CD4-positive, alpha-beta T cell treated with Interleukin-17A for 4 hours (primary cell): ENCODE measurements at regions not wholly inside any gene's neighbourhood (a gene's known extent, or its start where the extent isn't known, plus 50 kb on each side); places are given as distances from the start of the nearest gene placed in this dataset.
"Not testable (repeated sequence)": the region's sequence is repeated elsewhere in the genome, so short reads cannot be mapped to it uniquely, and the experiment has no call there.

Experiments
- DNase-seq: peaks from one replicate; pipeline ENCODE4 v3.0.0-alpha.2; 2020; ENCODE audit warnings: mixed read lengths

DNA sequence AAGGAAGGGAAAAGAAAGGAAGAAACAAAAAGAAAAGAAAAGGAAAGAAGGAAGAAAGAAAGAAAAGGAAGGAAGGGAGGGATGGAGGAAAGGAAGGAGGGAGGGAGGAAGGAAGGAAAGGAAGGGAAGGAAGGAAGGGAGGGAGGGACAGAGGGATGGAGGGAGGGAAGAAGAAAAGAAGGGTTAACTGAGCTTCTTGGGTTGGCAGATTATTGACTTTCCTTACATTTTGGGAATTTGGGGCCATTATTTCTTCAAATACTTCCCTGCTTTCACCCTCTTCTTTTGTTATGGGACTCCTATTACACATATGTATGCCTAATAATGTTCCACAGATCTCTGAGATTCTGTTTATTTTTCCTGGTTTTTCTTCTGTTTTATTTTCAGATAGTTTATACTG lies 285.6 kb downstream of the KCNJ2 start:
- DNase-seq, result no peak

- no peak for DNase-seq
Observed at GRCh38 chr17:70464995-70465394, 295.7 kb downstream of the KCNJ2 start.

DNA sequence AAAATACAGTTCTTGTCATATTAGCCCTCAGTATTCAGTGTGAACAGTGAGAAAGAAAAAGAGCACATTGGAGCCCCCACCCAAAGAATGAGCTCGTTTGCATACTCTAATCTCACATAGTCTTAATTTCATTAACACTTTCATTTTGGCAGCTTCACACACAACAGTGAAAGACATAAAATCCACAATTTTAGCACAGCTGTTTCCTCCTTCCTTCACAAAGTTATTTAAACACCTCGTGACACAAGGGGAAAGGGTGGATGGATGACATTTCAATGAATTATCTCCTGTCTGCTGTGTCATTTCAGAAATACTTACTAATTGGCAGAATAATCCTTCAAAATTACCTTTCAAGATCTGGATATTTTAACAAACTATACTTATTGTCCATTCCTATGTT lies 299.3 kb downstream of the KCNJ2 start:
- DNase-seq, result no peak

DNA sequence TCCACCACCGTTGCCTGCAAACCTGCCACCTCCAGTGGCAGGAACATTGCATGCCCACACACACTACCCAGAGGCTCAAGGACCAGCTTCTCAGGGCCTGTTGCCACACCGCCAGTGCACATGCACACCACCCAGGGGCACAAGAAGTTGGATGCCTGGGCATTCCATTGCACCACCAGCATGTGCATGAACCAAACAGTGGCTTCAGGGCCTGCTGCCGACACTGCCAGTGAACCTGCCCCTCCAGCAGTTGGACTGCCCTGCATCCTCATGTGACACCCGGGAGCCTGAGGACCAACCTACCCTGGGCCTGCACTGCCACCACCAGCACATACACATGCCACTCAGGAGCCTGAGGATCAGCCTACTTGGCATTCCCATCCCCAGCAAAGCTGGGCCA lies 303.7 kb downstream of the KCNJ2 start:
- DNase-seq, result no peak

- DNase-seq, result no peak
Observed at GRCh38 chr17:70476368-70476767, 307.0 kb downstream of the KCNJ2 start.

- no peak for DNase-seq
Observed at GRCh38 chr17:70478902-70479301, 309.6 kb downstream of the KCNJ2 start.

GRCh38 chr17:70479779-70480178 lies 310.4 kb downstream of the KCNJ2 start:
- DNase-seq, result no peak

GRCh38 chr17:70483624-70484023 lies 314.3 kb downstream of the KCNJ2 start:
- no peak for DNase-seq

- DNase-seq, result no peak
Observed at GRCh38 chr17:70484050-70484449, 314.7 kb downstream of the KCNJ2 start.

DNA sequence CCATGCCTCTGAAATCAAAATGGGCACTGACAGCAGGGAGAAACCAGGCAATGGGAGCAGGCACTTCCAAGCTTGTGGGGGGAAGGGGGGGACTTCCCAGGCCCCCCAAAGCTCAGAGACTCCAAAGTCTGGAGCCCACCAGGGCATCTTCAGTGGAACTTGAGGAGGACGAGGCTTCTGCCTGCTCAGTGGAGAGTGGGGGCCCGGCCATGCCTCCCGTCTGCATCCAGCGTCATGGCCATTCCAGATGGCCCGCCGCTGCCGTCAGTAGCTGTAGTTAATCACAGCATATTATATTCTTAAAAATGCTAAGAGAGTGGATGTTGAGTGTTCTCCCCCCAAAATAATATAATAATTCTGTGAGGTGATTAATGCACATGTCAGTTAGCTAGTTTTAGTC lies 315.2 kb downstream of the KCNJ2 start:
- DNase-seq, result no peak

GRCh38 chr17:70492368-70492767 lies 323.0 kb downstream of the KCNJ2 start:
- no peak for DNase-seq

DNA sequence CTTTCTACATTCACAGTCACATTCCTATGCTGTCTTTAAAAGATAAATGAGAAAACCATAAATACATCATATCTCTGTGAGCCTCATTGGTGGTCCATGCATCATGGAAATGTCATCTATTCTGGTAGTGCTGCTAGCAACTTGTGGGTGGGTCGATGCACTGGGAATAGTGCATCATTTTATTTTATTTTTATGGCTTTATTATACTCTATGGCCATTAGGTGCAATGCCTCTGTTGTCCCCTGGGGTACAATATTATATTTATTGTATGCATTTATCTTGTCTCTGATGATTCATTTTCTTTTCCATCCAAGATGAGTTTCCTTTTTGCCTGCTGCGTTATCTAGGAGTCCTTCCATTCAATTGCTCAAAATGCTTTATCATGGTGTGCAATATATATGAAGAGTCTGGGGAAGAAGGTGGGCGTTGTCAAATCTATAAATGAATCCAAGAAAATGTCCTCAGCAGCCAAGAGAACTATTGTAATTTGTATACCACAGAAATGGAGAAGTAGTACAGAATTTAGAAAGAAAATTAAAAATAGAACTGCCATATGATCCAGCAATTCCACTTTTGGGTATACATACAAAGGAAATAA lies 324.0 kb downstream of the KCNJ2 start:
- DNase-seq, result no peak

GRCh38 chr17:70498631-70499030 lies 329.3 kb downstream of the KCNJ2 start:
- DNase-seq, result no peak

GRCh38 chr17:70499067-70499786 lies 329.9 kb downstream of the KCNJ2 start:
- DNase-seq, result no peak

DNA sequence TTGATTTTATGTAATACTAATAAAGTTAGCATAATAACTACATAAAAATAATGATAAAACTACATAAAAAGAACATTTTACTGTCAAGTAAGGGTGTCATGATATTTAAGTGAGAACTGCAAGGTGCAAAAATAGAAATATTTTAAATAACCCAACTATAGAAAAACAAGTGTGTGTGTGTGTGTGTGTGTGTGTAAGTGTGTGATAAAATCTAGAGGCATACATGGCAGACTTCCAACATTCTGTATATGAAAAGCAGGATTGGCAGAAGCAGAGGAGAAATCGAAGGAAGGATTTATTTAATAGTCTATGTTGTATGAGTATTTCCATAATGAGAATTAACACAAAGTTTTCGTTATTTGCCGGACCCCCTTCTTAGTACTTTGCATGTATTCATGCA lies 334.1 kb downstream of the KCNJ2 start:
- no peak for DNase-seq

- DNase-seq, result no peak
Observed at GRCh38 chr17:70510288-70510687, 341.0 kb downstream of the KCNJ2 start.

GRCh38 chr17:70517816-70518215 lies 348.5 kb downstream of the KCNJ2 start:
- no peak for DNase-seq

- DNase-seq, result no peak
Observed at GRCh38 chr17:70519300-70519699, 350.0 kb downstream of the KCNJ2 start.

GRCh38 chr17:70520447-70520846 lies 351.1 kb downstream of the KCNJ2 start:
- DNase-seq, result no peak

- no peak for DNase-seq
Observed at GRCh38 chr17:70520956-70521355, 351.6 kb downstream of the KCNJ2 start.

DNA sequence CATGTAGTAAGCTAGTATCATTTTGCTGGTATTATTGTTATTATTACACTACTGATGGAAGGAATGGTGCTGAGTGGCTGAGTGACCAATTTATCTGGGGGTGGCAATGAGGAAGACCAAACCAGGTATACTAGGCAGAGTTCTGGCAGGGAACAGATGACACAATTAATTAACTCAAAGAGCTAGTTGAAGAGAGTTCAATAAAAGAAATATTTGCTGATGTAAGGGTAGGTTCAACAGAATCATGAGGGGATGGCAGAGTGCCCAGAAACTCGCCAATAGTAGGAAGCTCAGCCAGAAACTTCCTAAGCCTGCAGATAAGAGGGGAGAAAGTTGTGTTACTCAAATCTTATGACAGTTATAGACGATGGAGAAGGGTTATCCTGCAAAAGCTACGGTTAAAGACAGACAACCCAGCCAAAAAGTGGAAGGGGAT lies 352.5 kb downstream of the KCNJ2 start:
- DNase-seq, result no peak

DNA sequence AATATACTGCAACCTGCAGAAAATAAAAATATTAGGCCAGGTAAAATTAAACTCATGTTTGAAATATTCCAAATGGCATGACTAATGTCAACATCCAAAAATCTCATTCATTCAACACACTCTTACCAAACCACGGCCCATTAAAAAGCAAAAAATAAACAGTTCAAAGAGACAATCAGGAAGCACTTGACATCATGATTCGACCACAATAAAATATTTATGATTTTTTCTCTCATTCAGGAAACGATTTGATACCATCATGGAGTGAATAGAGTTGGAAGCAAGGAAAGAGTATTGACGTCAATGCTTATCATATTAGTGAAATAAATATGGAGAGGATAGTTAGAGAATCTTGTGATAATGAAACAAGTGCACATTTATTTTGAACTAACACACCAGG lies 354.1 kb downstream of the KCNJ2 start:
- DNase-seq, result no peak

GRCh38 chr17:70525035-70525434 lies 355.7 kb downstream of the KCNJ2 start:
- not testable (repeated sequence) for DNase-seq

- no peak for DNase-seq
Observed at GRCh38 chr17:70525961-70526360, 356.6 kb downstream of the KCNJ2 start.

DNA sequence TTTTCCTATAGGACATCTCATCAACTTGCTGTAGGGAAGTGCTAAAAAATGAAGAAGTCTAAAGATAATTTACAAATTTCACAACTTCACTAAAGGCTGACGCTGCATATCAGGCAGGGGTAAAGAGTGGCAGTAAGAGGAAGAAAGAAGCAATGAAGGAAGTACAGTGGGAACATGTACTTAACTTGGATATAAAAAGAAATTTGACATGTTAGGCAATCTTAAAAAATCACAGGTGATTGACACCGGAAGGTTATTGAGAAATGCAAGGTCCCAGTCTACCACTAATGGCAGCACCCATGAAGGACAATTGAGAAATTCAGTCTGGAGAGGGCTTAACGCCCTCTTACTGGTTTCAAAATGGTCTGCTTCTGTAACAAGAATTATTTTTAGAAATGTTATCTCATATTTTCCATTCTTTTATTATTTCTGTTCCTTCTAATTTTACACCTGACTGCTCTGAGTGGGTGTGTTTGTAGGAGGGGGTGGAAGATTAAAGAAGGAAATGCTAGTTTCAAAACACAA lies 358.1 kb downstream of the KCNJ2 start:
- DNase-seq, result no peak
